GM20000 (cell line): ENCODE measurements at regions not wholly inside any gene's neighbourhood (a gene's known extent, or its start where the extent isn't known, plus 50 kb on each side); places are given as distances from the start of the nearest gene placed in this dataset.

Experiments used
- DNase-seq: peaks from one replicate; pipeline ENCODE4 v3.0.0; 2012; ENCODE audit warnings: low spot score
- TF ChIP-seq, protein P1 (sequence below): IDR thresholded peaks from 2 replicates; pipeline ENCODE4 v1.5.1; 2012; ENCODE audit warnings: mild to moderate bottlenecking, control low read depth; ENCODE audit errors: extremely low read depth, missing control alignments

DNA sequence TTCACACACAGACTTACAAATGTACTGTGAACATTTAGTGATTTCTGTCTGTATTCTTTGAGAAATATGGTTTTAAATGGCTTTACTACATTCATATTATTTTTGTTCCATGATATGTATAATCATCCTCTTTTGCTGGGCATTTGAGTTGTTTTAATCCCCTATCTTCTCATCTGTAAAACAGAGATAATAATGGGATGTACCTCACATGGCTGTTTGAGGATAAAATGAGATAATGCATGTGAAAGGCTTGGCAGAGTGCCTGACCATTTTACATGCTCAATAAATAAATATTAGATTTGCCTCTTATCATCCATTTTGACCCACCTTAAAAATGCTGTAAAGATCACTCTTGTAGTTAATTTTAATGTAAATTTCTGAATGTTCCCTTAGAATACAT, 197.2 kb downstream of the C1orf94 start:
- DNase-seq, result no peak
- TF ChIP-seq, protein P1, sequence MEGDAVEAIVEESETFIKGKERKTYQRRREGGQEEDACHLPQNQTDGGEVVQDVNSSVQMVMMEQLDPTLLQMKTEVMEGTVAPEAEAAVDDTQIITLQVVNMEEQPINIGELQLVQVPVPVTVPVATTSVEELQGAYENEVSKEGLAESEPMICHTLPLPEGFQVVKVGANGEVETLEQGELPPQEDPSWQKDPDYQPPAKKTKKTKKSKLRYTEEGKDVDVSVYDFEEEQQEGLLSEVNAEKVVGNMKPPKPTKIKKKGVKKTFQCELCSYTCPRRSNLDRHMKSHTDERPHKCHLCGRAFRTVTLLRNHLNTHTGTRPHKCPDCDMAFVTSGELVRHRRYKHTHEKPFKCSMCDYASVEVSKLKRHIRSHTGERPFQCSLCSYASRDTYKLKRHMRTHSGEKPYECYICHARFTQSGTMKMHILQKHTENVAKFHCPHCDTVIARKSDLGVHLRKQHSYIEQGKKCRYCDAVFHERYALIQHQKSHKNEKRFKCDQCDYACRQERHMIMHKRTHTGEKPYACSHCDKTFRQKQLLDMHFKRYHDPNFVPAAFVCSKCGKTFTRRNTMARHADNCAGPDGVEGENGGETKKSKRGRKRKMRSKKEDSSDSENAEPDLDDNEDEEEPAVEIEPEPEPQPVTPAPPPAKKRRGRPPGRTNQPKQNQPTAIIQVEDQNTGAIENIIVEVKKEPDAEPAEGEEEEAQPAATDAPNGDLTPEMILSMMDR, result no peak

DNA sequence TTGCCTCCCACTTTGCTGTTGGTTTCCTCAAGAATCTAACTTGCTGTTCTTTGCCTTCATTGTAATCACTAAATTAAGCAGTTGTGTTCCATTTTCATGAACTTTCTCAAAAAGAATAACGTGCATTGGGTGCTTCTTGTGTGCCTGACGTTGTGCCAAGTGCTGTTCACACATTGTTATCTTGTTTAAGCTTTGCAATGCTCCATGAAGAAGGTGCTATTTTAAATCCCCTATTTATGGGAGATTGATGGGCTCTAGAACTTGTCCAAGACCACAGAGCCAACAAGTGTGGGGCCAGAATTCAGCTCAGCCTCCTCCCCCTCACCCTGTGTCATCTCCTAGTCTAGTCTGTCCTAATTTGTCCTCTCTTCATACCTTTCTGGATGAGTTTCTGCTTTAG, 199.8 kb downstream of the C1orf94 start:
- TF ChIP-seq, protein P1, result no peak
- no peak for DNase-seq

DNA sequence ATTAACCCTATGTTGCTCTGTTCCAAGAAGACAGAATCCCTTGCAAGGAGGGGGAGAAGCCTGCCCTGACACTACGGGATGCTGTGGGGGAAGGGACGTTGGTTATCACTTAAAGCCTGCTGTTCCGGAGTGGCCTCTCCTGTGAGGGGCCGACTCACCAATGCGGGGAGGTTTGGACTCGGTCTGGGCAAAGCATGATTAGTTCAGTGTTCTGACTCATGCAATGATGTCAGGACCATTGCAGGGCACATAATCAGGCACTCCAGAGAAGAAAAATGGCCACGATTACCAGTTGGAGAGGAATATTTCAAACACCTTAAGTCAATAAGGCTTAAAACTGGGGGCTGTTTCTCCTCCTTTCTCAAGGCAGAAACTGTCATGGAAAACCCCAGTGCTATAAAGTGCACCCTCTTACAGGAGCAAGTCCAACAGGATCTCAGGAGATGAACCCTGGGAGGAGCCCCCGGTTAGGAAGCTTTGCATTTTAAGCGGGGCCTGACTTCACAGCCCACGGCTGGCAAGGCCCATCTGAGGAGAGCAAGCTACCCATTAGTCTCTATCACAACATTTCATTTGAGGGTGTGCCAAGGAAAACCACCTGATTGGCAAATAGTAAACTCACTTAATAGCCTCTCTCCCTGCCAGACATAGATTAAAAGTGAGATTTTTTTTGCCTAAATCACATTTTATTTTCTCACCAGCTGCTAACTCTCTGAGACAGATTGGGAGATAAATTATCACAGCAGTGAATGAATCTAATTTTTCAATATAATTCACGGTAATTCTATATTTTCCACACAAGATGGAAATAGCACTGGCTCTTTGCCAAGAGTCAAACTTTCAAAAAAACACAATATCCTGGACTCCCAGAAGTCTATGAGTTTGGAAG, 202.5 kb downstream of the C1orf94 start:
- TF ChIP-seq, protein P1, result no peak
- DNase-seq, result no peak

DNA sequence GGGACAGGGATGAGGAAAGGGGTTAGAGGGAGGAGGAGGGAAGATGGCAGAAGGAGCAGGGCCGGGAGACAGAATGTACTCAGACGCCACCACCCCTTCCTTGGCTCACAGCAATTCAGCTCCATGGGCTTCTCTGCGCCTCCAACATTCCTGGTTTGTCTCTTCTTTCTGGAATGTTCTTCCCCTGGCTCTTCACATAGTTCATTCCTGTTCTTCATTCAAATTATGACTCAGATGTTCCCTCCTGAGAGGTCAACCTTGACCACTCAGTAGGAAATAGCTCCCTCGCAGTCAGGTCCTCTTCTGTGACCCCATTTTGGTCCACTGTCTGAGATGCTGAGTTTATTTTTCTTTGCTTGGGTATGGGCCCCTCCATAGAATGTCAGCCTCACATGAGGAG, 203.2 kb downstream of the C1orf94 start:
- TF ChIP-seq, protein P1, result no peak
- DNase-seq, result no peak

DNA sequence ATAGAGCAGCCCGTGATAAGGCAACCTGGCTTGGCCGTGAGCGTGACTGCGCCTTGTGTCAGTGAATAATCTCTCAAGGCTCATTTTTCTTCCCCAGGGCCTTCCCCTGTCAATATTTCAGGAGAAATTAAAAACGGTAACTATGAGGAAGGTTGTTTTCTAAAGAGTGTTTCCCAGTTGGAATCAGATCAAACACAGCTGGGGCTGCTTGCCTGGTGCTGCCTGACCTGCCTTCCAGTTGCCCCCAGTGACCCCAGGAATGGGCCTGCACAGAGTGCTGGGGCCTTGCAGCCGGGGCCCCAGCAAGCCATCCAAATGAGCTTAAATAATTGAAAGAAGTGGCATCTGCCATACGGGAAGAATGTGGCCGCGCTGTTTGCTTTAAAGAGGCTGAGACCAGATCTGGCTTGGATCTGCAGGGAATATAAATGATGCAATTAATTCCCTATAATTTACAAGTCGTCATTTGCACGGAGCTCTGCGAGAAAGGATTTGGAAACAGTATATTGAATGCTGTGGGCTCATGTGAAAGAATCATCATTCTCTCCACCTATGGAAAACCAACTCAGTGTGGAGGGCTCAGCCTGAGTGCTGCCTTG, 203.9 kb downstream of the C1orf94 start:
- DNase-seq, result no peak
- TF ChIP-seq, protein P1, result no peak

DNA sequence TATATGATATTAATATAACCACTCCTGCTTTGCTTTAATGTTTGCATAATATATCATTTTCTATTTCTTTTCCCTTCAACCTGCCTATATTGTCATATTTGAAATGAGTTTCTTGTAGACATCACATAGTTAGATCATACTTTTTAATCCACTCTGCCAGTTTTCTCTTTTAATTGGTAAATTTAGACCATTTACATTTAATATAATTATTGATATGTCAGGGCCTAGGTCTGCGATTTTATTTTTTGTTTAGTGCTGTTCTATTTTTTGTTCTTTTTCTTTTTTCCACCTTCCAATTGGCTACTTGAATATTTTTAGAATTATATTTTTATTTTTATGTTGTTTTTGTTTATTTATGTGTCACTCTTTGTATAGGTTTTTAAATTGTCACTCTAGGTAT, 213.3 kb downstream of the C1orf94 start:
- no peak for DNase-seq
- TF ChIP-seq, protein P1, result no peak

DNA sequence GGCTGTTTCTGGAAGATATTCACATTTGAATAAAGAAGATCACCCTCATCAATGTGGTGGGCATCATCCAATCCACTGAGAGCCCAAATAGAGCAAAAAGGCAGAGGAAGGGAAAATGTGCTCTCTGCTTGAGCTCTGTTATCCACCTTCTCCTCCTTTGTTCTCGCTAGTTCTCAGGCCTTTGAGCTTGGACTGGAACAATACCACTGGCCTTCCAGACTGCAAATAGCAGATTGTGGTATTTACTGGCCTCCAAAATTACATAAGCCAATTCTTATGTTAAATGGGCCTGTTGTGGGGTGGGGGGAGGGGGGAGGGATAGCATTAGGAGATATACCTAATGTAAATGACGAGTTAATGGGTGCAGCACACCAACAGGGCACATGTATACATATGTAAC, 219.3 kb downstream of the C1orf94 start:
- TF ChIP-seq, protein P1, result no peak
- DNase-seq, result no peak
